Trophoblast cell (in vitro differentiated cells and primary cell): ENCODE measurements at regions not wholly inside any gene's neighbourhood (a gene's known extent, or its start where the extent isn't known, plus 50 kb on each side); places are given as distances from the start of the nearest gene placed in this dataset.

Source experiments
- DNase-seq, 2 donors: peaks; one replicate each; pipeline ENCODE4 v3.0.0-alpha.2; 2016
- H2AFZ ChIP-seq: 2 replicates; pipeline ENCODE4 v1.6.1; 2013; ENCODE audit warnings: low read length, moderate library complexity, mild to moderate bottlenecking; ENCODE audit not compliant: insufficient read depth, poor library complexity
- H2AK5ac ChIP-seq: 2 replicates; pipeline ENCODE4 v1.6.1; 2013; ENCODE audit warnings: mild to moderate bottlenecking, low read length
- H2BK120ac ChIP-seq: 2 replicates; pipeline ENCODE4 v1.6.1; 2013; ENCODE audit warnings: low read length, mild to moderate bottlenecking, moderate library complexity; ENCODE audit not compliant: insufficient read depth, poor library complexity
- H2BK12ac ChIP-seq: 2 replicates; pipeline ENCODE4 v1.6.1; 2013; ENCODE audit warnings: mild to moderate bottlenecking, low read length, moderate library complexity
- H2BK5ac ChIP-seq: 2 replicates; pipeline ENCODE4 v1.6.1; 2013; ENCODE audit warnings: low read length, low read depth, moderate library complexity, mild to moderate bottlenecking; ENCODE audit not compliant: poor library complexity
- H3K14ac ChIP-seq: 2 replicates; pipeline ENCODE4 v1.6.1; 2013; ENCODE audit warnings: mild to moderate bottlenecking, low read length
- H3K18ac ChIP-seq: 2 replicates; pipeline ENCODE4 v1.6.1; 2013; ENCODE audit warnings: mild to moderate bottlenecking, low read length
- H3K23ac ChIP-seq: 2 replicates; pipeline ENCODE4 v1.6.1; 2013; ENCODE audit warnings: low read length
- H3K27ac ChIP-seq: 2 replicates; pipeline ENCODE4 v1.5.1; 2013; ENCODE audit warnings: low read depth, mild to moderate bottlenecking, inconsistent platforms, low read length, moderate library complexity
- H3K27me3 ChIP-seq: 2 replicates; pipeline ENCODE4 v1.6.1; 2013; ENCODE audit warnings: inconsistent platforms, mild to moderate bottlenecking, low read length, moderate library complexity; ENCODE audit not compliant: insufficient read depth
- H3K36me3 ChIP-seq, 2 experiments: 1 replicate in 1 of 2; 2 replicates in 1 of 2; pipeline ENCODE4 v1.6.1; 2013; ENCODE audit warnings: low read length in 2 of 2, mild to moderate bottlenecking in 2 of 2, moderate library complexity in 1 of 2; ENCODE audit not compliant: insufficient read depth in 2 of 2, control insufficient read depth in 1 of 2
- H3K4ac ChIP-seq: 2 replicates; pipeline ENCODE4 v1.6.1; 2013; ENCODE audit warnings: low read depth, mild to moderate bottlenecking, low read length, moderate library complexity
- H3K4me1 ChIP-seq, 2 experiments: 1 replicate in 1 of 2; 2 replicates in 1 of 2; pipeline ENCODE4 v1.6.1; 2013; ENCODE audit warnings: low read length in 2 of 2, mild to moderate bottlenecking in 2 of 2, moderate library complexity in 1 of 2; ENCODE audit not compliant: insufficient read depth in 2 of 2, control insufficient read depth in 1 of 2
- H3K4me2 ChIP-seq: 2 replicates; pipeline ENCODE4 v1.6.1; 2013; ENCODE audit warnings: inconsistent platforms, mild to moderate bottlenecking, low read length, moderate library complexity
- H3K4me3 ChIP-seq: 2 replicates; pipeline ENCODE4 v1.5.1; 2013; ENCODE audit warnings: mild to moderate bottlenecking, low read depth, low read length, inconsistent platforms
- H3K79me1 ChIP-seq: one replicate; pipeline ENCODE4 v1.6.1; 2013; ENCODE audit warnings: low read length
- H3K79me2 ChIP-seq: 2 replicates; pipeline ENCODE4 v1.6.1; 2013; ENCODE audit warnings: low read length, mild to moderate bottlenecking; ENCODE audit not compliant: control insufficient read depth, insufficient read depth, poor library complexity
- H3K9ac ChIP-seq: 2 replicates; pipeline ENCODE4 v1.6.1; 2013; ENCODE audit warnings: mild to moderate bottlenecking, low read length
- H3K9me3 ChIP-seq: 2 replicates; pipeline ENCODE4 v1.6.1; 2013; ENCODE audit warnings: low read depth, mild to moderate bottlenecking, control low read depth, inconsistent platforms, low read length; ENCODE audit not compliant: insufficient read depth
- H4K12ac ChIP-seq: 2 replicates; pipeline ENCODE4 v1.6.1; 2013; ENCODE audit warnings: low read depth, mild to moderate bottlenecking, low read length, moderate library complexity
- H4K8ac ChIP-seq: 2 replicates; pipeline ENCODE4 v1.6.1; 2013; ENCODE audit warnings: low read depth, mild to moderate bottlenecking, low read length, moderate library complexity
- H4K91ac ChIP-seq: one replicate; pipeline ENCODE4 v1.6.1; 2013; ENCODE audit warnings: low read depth, mild to moderate bottlenecking, low read length, moderate library complexity
- WGBS: extraction: QIAGEN DNeasy Blood & Tissue Kit; methylation state at CpG from one replicate; pipeline ENCODE4 v1.1.7; 2013; ENCODE audit warnings: missing lambda C conversion rate; ENCODE audit not compliant: insufficient read length, insufficient coverage; ENCODE audit errors: extremely low coverage; 5-methylcytosine and 5-hydroxymethylcytosine counted together

DNA sequence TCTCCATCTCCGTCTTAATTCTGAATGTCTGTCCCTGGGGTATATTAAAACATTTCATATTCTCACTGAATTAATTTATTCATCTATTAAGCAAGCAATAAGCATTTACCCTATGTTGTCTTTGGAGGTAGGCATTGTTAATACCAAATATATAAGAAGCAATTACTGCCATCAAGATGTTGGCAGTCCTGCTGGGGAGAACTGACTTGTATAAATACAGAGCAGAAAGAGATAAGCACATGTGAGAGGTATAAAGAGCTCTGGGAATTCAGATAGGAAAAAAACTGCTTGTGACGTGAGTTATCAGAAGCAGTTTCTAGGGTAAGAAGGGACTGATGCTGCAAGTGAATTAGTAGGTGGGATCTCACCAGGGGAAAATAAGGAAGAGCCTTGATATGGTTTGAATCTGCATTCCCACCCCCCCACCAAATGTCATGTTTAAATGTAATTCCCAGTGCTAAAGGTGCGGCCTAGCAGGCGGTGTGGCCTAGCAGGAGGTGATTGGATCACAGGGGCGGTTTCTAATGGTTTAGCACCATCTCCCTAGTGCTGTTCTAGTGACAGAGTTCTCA lies 286.8 kb downstream of the RAD51AP2 start:
- Histone ChIP-seq H3K4me2 (no peak overlapping the region), H3K79me1 (no peaks in the 10 kb centered on the region), H2BK120ac (no peak overlapping the region), H3K36me3 (no peaks in the 10 kb centered on the region), H3K4ac (no peak overlapping the region), H3K4me1 (no peaks in the 10 kb centered on the region), H4K91ac (no peak overlapping the region), H2BK5ac (no peak overlapping the region), H3K79me2 (no peaks in the 10 kb centered on the region), H3K14ac (no peak overlapping the region), H2AK5ac (no peak overlapping the region), H2BK12ac (no peak overlapping the region), H3K9ac (no peak overlapping the region), H4K8ac (no peak overlapping the region), H4K12ac (no peak overlapping the region), H3K9me3 (no peaks in the 10 kb centered on the region), H3K27me3 (no peaks in the 10 kb centered on the region), H3K27ac (no peak overlapping the region), H3K4me3 (no peak overlapping the region), H3K23ac (no peak overlapping the region), H3K18ac (no peak overlapping the region), H2AFZ (no peak overlapping the region)
- no CpG with 5 or more reads among the region's 5 CpGs for WGBS
- DNase-seq, result no peak

DNA sequence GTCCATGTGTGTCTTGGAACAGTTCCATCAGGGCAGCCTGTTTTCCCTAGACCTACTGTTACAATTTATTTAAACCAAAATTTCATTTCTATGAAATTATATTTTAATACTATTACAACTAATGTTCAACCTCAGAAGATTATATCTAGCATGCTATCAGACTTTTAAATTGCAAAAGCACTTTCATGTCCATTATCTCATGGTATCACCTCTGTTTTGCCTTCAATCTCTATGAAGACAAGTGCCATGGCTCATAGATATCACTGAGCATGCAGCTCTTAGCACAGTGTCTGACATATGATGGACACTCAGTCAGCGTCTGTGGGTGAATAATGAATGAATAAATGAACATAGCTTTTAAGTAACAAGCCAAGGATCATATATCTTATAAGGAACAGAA lies 288.8 kb downstream of the RAD51AP2 start:
- H2BK120ac ChIP-seq, result no peak overlapping the region
- no peak overlapping the region for H3K23ac ChIP-seq
- H3K4me1 ChIP-seq, result no peaks in the 10 kb centered on the region
- no peak overlapping the region for H3K4me2 ChIP-seq
- H3K79me2 ChIP-seq, result no peaks in the 10 kb centered on the region
- H2BK12ac ChIP-seq, result no peak overlapping the region
- no peaks in the 10 kb centered on the region for H3K36me3 ChIP-seq
- H3K18ac ChIP-seq, result no peak overlapping the region
- no peak overlapping the region for H3K4me3 ChIP-seq
- no peak overlapping the region for H3K4ac ChIP-seq
- WGBS, result no CpG with 5 or more reads among the region's 1 CpG
- H3K79me1 ChIP-seq, result no peaks in the 10 kb centered on the region
- no peak overlapping the region for H3K14ac ChIP-seq
- no peak overlapping the region for H4K91ac ChIP-seq
- no peak overlapping the region for H3K27ac ChIP-seq
- H3K9me3 ChIP-seq, result no peaks in the 10 kb centered on the region
- H2AK5ac ChIP-seq, result no peak overlapping the region
- H2AFZ ChIP-seq, result no peak overlapping the region
- no peaks in the 10 kb centered on the region for H3K27me3 ChIP-seq
- H4K12ac ChIP-seq, result no peak overlapping the region
- DNase-seq, result no peak
- H2BK5ac ChIP-seq, result no peak overlapping the region
- no peak overlapping the region for H3K9ac ChIP-seq
- no peak overlapping the region for H4K8ac ChIP-seq

DNA sequence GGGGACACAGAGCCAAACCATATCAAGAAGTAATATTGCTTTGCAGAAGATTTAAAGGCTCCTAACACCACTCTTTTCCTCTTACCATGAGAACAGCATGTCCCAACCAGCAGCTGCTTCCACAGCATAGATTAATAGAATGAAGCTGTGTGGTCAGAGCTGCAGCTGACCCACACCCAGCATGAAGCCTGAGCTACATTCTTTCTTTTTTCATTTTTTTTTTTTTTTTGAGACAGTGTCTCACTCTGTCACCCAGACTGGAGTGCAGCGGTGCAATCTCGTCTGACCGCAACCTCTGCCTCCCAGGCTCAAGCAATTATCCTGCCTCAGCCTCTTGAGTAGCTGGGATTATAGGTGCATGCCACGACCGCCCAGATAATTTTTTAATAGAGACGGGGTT lies 289.8 kb downstream of the RAD51AP2 start:
- no peak overlapping the region for H2BK120ac ChIP-seq
- no peak overlapping the region for H3K9ac ChIP-seq
- no CpG with 5 or more reads among the region's 6 CpGs for WGBS
- H4K12ac ChIP-seq, result no peak overlapping the region
- no peak overlapping the region for H2AFZ ChIP-seq
- no peak overlapping the region for H3K4me2 ChIP-seq
- no peaks in the 10 kb centered on the region for H3K79me1 ChIP-seq
- H3K36me3 ChIP-seq, result no peaks in the 10 kb centered on the region
- H3K4me3 ChIP-seq, result no peak overlapping the region
- no peak overlapping the region for H3K23ac ChIP-seq
- no peak overlapping the region for H3K4ac ChIP-seq
- no peak overlapping the region for H3K14ac ChIP-seq
- no peaks in the 10 kb centered on the region for H3K27me3 ChIP-seq
- H2BK5ac ChIP-seq, result no peak overlapping the region
- no peak overlapping the region for H3K27ac ChIP-seq
- H3K9me3 ChIP-seq, result no peaks in the 10 kb centered on the region
- DNase-seq, result peak; percentile 86 to 89
- H2AK5ac ChIP-seq, result no peak overlapping the region
- H4K91ac ChIP-seq, result no peak overlapping the region
- no peaks in the 10 kb centered on the region for H3K4me1 ChIP-seq
- H4K8ac ChIP-seq, result no peak overlapping the region
- H2BK12ac ChIP-seq, result no peak overlapping the region
- no peak overlapping the region for H3K18ac ChIP-seq
- no peaks in the 10 kb centered on the region for H3K79me2 ChIP-seq

DNA sequence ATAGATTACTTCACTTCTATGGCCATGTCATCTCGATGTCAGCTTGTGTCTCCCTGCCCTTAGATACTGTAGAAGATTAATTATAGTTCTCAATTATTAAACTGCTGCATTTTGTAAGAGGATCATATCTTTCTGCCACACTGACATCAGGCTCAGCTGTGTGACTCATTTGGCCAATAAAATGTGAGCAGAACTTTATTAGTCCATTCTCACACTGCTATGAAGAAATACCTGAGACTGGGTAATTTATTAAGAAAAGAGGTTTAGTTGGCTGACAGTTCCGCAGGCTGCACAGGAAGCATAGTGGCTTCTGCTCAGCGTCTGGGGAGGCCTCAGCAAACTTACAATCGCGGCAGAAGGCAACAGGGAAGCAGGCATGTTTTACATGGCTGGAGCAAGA lies 290.4 kb downstream of the RAD51AP2 start:
- no peak overlapping the region for H3K23ac ChIP-seq
- no peaks in the 10 kb centered on the region for H3K4me1 ChIP-seq
- no peak overlapping the region for H3K27ac ChIP-seq
- H4K8ac ChIP-seq, result no peak overlapping the region
- H2AFZ ChIP-seq, result no peak overlapping the region
- H3K18ac ChIP-seq, result no peak overlapping the region
- H3K9me3 ChIP-seq, result no peaks in the 10 kb centered on the region
- no CpG with 5 or more reads among the region's 5 CpGs for WGBS
- H2BK120ac ChIP-seq, result no peak overlapping the region
- H4K91ac ChIP-seq, result no peak overlapping the region
- H2AK5ac ChIP-seq, result no peak overlapping the region
- no peak overlapping the region for H2BK5ac ChIP-seq
- no peak overlapping the region for H3K4me2 ChIP-seq
- H3K4ac ChIP-seq, result no peak overlapping the region
- DNase-seq, result no peak
- H2BK12ac ChIP-seq, result no peak overlapping the region
- no peaks in the 10 kb centered on the region for H3K27me3 ChIP-seq
- no peaks in the 10 kb centered on the region for H3K79me2 ChIP-seq
- H4K12ac ChIP-seq, result no peak overlapping the region
- no peak overlapping the region for H3K14ac ChIP-seq
- H3K4me3 ChIP-seq, result no peak overlapping the region
- H3K9ac ChIP-seq, result no peak overlapping the region
- H3K36me3 ChIP-seq, result no peaks in the 10 kb centered on the region
- H3K79me1 ChIP-seq, result no peaks in the 10 kb centered on the region
